Mucosa of rectum (tissue), 2 donors: ENCODE measurements at regions not wholly inside any gene's neighbourhood (a gene's known extent, or its start where the extent isn't known, plus 50 kb on each side); places are given as distances from the start of the nearest gene placed in this dataset.
"Not testable (repeated sequence)": the region's sequence is repeated elsewhere in the genome, so short reads cannot be mapped to it uniquely, and the experiment has no call there.

Experiments
- H3K27ac ChIP-seq, 2 donors: one replicate each; pipeline ENCODE4 v1.7.0; 2013; ENCODE audit warnings: inconsistent platforms in 2 of 2, low read depth in 2 of 2, low read length in 2 of 2
- H3K27me3 ChIP-seq, 2 donors: one replicate each; pipeline ENCODE4 v1.7.0; 2013; ENCODE audit warnings: low read length in 2 of 2; ENCODE audit not compliant: control insufficient read depth in 2 of 2, insufficient read depth in 2 of 2
- H3K36me3 ChIP-seq, 2 donors: one replicate each; pipeline ENCODE4 v1.7.0; 2013; ENCODE audit warnings: low read length in 2 of 2; ENCODE audit not compliant: control insufficient read depth in 2 of 2, insufficient read depth in 2 of 2
- H3K4me1 ChIP-seq, 2 donors: one replicate each; pipeline ENCODE4 v1.7.0; 2013; ENCODE audit warnings: low read length in 2 of 2, mild to moderate bottlenecking in 1 of 2; ENCODE audit not compliant: control insufficient read depth in 2 of 2, insufficient read depth in 2 of 2
- H3K4me3 ChIP-seq, 2 donors: one replicate each; pipeline ENCODE4 v1.7.0; 2013; ENCODE audit warnings: low read length in 2 of 2
- H3K9ac ChIP-seq, 2 donors: one replicate each; pipeline ENCODE4 v1.7.0; 2013; ENCODE audit warnings: low read length in 2 of 2, low read depth in 1 of 2, mild to moderate bottlenecking in 1 of 2
- H3K9me3 ChIP-seq, 2 donors: one replicate each; pipeline ENCODE4 v1.7.0; 2013; ENCODE audit warnings: low read length in 2 of 2; ENCODE audit not compliant: control insufficient read depth in 2 of 2
- donor health status: healthy.
- donor health status: Normal muscosa, but diverticular disease.

GRCh38 chr7:49706106-49706505 lies 67.3 kb upstream of the VWC2 start:
- H3K4me3 ChIP-seq = no peak overlapping the region
- no peaks in the 10 kb centered on the region for H3K9me3 ChIP-seq
- no peak overlapping the region for H3K9ac ChIP-seq
- H3K27me3 ChIP-seq = no peaks in the 10 kb centered on the region
- H3K4me1 ChIP-seq = no peaks in the 10 kb centered on the region
- H3K36me3 ChIP-seq = no peaks in the 10 kb centered on the region
- H3K27ac ChIP-seq = no peak overlapping the region

- H3K36me3 ChIP-seq = no peaks in the 10 kb centered on the region
- H3K9me3 ChIP-seq = no peaks in the 10 kb centered on the region
- H3K4me3 ChIP-seq = no peak overlapping the region
- H3K9ac ChIP-seq = no peak overlapping the region
- H3K4me1 ChIP-seq = no peaks in the 10 kb centered on the region
- no peaks in the 10 kb centered on the region for H3K27me3 ChIP-seq
- no peak overlapping the region for H3K27ac ChIP-seq
Measured at GRCh38 chr7:49707891-49708290, 65.5 kb upstream of the VWC2 start.

DNA sequence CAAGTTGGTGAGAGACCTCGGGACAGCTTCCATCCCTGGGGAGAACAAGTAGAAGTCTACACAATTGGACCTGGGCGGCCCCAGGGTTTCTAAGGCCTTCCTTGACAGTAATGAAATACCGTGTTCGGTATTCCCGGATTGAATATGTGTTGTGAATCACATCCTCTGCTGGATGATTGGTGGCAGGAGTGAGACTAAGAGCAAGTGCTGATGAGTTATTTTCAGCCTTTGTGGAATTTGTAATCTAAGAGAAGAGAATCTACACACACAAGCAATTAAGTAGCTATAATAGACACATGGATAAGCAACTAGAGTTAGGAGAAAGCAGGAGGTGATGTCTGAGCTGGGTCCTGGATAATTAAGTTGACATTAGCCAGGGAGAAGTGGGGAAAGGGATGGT lies 64.8 kb upstream of the VWC2 start:
- Histone ChIP-seq H3K36me3 (no peaks in the 10 kb centered on the region), H3K27ac (no peak overlapping the region), H3K4me1 (no peaks in the 10 kb centered on the region), H3K9me3 (no peaks in the 10 kb centered on the region), H3K4me3 (no peak overlapping the region), H3K9ac (no peak overlapping the region), H3K27me3 (no peaks in the 10 kb centered on the region)

DNA sequence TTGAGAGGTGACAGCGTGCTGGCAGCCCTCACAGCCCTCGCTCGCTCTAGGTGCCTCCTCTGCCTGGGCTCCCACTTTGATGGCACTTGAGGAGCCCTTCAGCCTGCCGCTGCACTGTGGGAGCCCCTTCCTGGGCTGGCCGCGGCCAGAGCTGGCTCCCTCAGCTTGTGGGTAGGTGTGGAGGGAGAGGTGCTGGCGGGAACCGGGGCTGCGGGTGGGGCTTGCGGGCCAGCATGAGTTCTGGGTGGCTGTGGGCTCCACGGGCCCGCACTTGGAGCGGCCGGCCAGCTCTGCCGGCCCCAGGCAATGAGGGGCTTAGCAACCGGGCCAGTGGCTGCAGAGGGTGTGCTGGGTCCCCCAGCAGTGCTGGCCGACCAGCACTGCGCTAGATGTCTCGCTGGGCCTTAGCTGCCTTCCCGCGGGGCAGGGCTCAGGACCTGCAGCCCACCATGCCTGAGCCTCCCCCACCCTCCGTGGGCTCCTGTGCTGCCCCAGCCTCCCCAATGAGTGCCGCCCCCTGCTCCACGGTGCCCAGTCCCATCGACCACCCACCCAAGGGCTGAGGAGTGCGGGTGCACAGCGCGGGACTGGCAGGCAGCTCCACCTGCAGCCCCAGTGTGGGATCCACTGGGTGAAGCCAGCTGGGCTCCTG lies 62.2 kb upstream of the VWC2 start:
- not testable (repeated sequence) for H3K9ac ChIP-seq, H3K4me3 ChIP-seq, H3K9me3 ChIP-seq, H3K4me1 ChIP-seq, H3K27ac ChIP-seq, H3K36me3 ChIP-seq, H3K27me3 ChIP-seq

DNA sequence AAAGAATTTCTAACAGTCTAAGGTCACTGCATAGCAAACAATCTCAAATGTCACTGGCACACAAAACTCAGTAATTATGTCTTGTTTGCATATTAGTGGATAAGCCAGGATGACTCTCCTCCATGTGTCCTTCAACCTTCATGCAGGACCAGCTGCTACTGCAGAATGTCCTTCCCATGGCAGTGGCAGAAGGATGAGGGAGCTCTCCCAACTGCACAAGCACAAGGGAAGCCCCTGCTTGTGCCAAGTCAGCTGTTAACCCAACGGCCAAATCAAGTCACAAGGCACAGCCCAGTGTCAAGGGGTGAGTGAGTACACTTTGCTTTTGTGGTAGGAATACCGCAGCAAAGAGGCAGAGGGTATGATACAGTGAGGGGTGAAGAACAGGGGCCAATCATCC lies 59.3 kb upstream of the VWC2 start:
- H3K4me1 ChIP-seq = peaks cover 2 to 3% of the 10 kb centered on the region in 2 donors
- no peak overlapping the region for H3K9ac ChIP-seq
- H3K36me3 ChIP-seq = no peaks in the 10 kb centered on the region
- no peaks in the 10 kb centered on the region for H3K27me3 ChIP-seq
- H3K4me3 ChIP-seq = no peak overlapping the region
- no peaks in the 10 kb centered on the region for H3K9me3 ChIP-seq
- H3K27ac ChIP-seq = no peak overlapping the region

DNA sequence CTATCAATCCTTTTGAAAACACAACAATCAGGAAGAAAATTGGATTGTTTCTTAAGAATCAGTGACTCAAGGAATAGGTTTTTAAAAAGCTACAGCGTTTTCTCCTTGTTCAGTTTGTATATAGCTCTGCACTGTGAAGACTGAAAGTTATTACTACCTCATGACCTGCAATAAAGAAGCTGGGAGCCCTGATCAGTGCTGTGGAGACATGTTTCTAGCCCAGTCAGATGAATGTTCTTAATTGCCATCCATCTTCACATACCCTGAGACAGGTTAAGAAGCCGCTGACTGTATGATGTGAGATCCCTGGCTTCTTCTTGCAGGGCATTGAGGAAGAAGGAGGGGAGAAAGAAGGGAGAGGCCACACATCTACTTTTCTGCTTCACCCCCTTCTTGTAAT lies 58.0 kb upstream of the VWC2 start:
- Histone ChIP-seq H3K27ac (no peak overlapping the region), H3K9me3 (no peaks in the 10 kb centered on the region), H3K4me3 (no peak overlapping the region), H3K36me3 (no peaks in the 10 kb centered on the region), H3K27me3 (no peaks in the 10 kb centered on the region), H3K9ac (no peak overlapping the region), H3K4me1 (peaks cover 2 to 6% of the 10 kb centered on the region in 2 donors)

GRCh38 chr7:49717547-49717946 lies 55.9 kb upstream of the VWC2 start:
- Histone ChIP-seq H3K4me1 (peaks cover 2 to 17% of the 10 kb centered on the region in 2 donors), H3K36me3 (no peaks in the 10 kb centered on the region), H3K27ac (no peak overlapping the region), H3K4me3 (no peak overlapping the region), H3K9me3 (no peaks in the 10 kb centered on the region), H3K9ac (no peak overlapping the region), H3K27me3 (no peaks in the 10 kb centered on the region)

DNA sequence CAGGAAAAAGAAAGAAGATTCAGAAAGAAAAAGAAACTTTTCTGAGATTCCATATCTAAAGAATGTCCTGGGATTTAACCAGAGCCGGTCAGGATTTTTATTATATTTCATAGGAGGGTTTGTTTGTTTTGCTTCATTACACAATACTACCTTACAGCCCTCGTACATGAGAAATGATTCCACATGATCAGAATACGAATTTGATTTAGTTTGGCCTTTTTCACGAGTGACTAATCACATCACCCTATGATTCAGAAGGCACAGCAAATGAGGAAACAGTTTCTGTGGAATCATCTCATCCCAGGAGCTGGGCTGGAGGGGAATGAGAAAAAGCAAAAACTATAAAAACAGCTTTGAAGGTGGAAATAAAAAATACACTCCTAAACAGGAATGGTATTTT lies 54.7 kb upstream of the VWC2 start:
- Histone ChIP-seq H3K9ac (no peak overlapping the region), H3K4me1 (peaks cover 2 to 17% of the 10 kb centered on the region in 2 donors), H3K4me3 (no peak overlapping the region)

GRCh38 chr7:49721441-49721840 lies 52.0 kb upstream of the VWC2 start:
- Histone ChIP-seq H3K9me3 (no peaks in the 10 kb centered on the region), H3K4me3 (no peak overlapping the region), H3K4me1 (peaks cover 2 to 17% of the 10 kb centered on the region in 2 donors), H3K9ac (no peak overlapping the region), H3K36me3 (no peaks in the 10 kb centered on the region), H3K27me3 (no peaks in the 10 kb centered on the region), H3K27ac (peak overlapping the region; percentile 59 to 67)

More for the DNA sequence above, 54.7 kb upstream of the VWC2 start:
- H3K36me3 ChIP-seq = no peaks in the 10 kb centered on the region
- peak overlapping the region in 1 of 2 donors; percentile 20 for H3K27ac ChIP-seq
- no peaks in the 10 kb centered on the region for H3K9me3 ChIP-seq
- H3K27me3 ChIP-seq = no peaks in the 10 kb centered on the region
